Activated B cell treated with CpG ODN at 0.5 μM for 24 hours (primary cell): ENCODE measurements at regions not wholly inside any gene's neighbourhood (a gene's known extent, or its start where the extent isn't known, plus 50 kb on each side); places are given as distances from the start of the nearest gene placed in this dataset.

Source experiments
- ATAC-seq: fragments of 200-7000 bp; cut with Tn5 transposase; one replicate; pipeline ENCODE4 v1.10.0; 2021; ENCODE audit warnings: low read depth, mild to moderate bottlenecking, moderate library complexity
- CTCF ChIA-PET: fragments of 350-600 bp; sonication (Branson Sonifier 250); formaldehyde crosslinking; loops from one replicate; lab custom pipeline; 2021; ENCODE audit warnings: antibody characterized with exemption; lab: Charles Lee
- POLR2A ChIA-PET: fragments of 350-600 bp; sonication (Branson Sonifier 250); formaldehyde crosslinking; loops from one replicate; lab custom pipeline; 2021; ENCODE audit warnings: antibody characterized with exemption; lab: Charles Lee
- DNase-seq: peaks from one replicate; pipeline ENCODE4 v3.0.0; 2022
- H3K27ac Mint-ChIP-seq: one replicate; pipeline ENCODE4 v1.8.0; 2020; ENCODE audit warnings: mixed read lengths
- H3K27me3 Mint-ChIP-seq: one replicate; pipeline ENCODE4 v1.8.0; 2021; ENCODE audit warnings: mixed read lengths
- H3K36me3 Mint-ChIP-seq: one replicate; pipeline ENCODE4 v1.8.0; 2021; ENCODE audit warnings: low read depth, mixed read lengths
- H3K4me1 Mint-ChIP-seq: one replicate; pipeline ENCODE4 v1.8.0; 2021; ENCODE audit warnings: mixed read lengths
- H3K4me3 Mint-ChIP-seq: one replicate; pipeline ENCODE4 v1.8.0; 2020; ENCODE audit warnings: mild to moderate bottlenecking, mixed read lengths
- H3K9me3 Mint-ChIP-seq: one replicate; pipeline ENCODE4 v1.8.0; 2020; ENCODE audit warnings: mixed read lengths
- CTCF ChIP-seq: fragments of 200-600 bp; IDR thresholded peaks from one replicate; pipeline ENCODE4 v1.8.0; 2022; ENCODE audit warnings: antibody characterized with exemption, mild to moderate bottlenecking
- intact Hi-C: fragments of 100-400 bp; cut with micrococcal nuclease; formaldehyde crosslinking; loops from one replicate; pipeline ENCODE4 v1.15.1; 2024

GRCh38 chr14:34241185-34241711 is 220.8 kb downstream of the SPTSSA start:
- intact Hi-C loops = no loop called here
- ATAC-seq (no peak), DNase-seq (no peak)
- Mint-ChIP-seq H3K9me3 (no peaks in the 10 kb centered on the region), H3K27ac (no peak overlapping the region), H3K4me3 (no peak overlapping the region), H3K27me3 (peaks cover 7% of the 10 kb centered on the region), H3K36me3 (no peaks in the 10 kb centered on the region), H3K4me1 (no peaks in the 10 kb centered on the region)
- CTCF ChIA-PET = interaction anchor here (0.6 kb wide), 1 partner anchor 13 kb away, joined by 3 read pairs; no protein-coding TSS in a partner anchor
- no peak for TF ChIP-seq CTCF
- POLR2A ChIA-PET = no interaction called here

- ATAC-seq (no peak), DNase-seq (no peak)
- Mint-ChIP-seq H3K9me3 (no peaks in the 10 kb centered on the region), H3K4me3 (no peak overlapping the region), H3K27ac (no peak overlapping the region), H3K36me3 (no peaks in the 10 kb centered on the region), H3K27me3 (peaks cover 3% of the 10 kb centered on the region), H3K4me1 (no peaks in the 10 kb centered on the region)
- ChIA-PET CTCF (no interaction called here), POLR2A (no interaction called here)
- intact Hi-C loops = no loop called here
- TF ChIP-seq CTCF = no peak
These were observed 223.4 kb downstream of the SPTSSA start for GRCh38 chr14:34238610-34239009.

- H3K4me1 Mint-ChIP-seq = no peaks in the 10 kb centered on the region
- TF ChIP-seq CTCF = no peak
- POLR2A ChIA-PET = no interaction called here
- ATAC-seq (no peak), DNase-seq (no peak)
- H3K4me3 Mint-ChIP-seq = no peak overlapping the region
- intact Hi-C loops = no loop called here
- peaks cover 3% of the 10 kb centered on the region for H3K27me3 Mint-ChIP-seq
- no peaks in the 10 kb centered on the region for H3K9me3 Mint-ChIP-seq
- no peak overlapping the region for H3K27ac Mint-ChIP-seq
- CTCF ChIA-PET = no interaction called here
- H3K36me3 Mint-ChIP-seq = no peaks in the 10 kb centered on the region
These were observed 224.4 kb downstream of the SPTSSA start for GRCh38 chr14:34237677-34238076.

GRCh38 chr14:34237081-34237480 is 225.0 kb downstream of the SPTSSA start:
- Mint-ChIP-seq H3K4me1 (no peaks in the 10 kb centered on the region), H3K4me3 (no peak overlapping the region), H3K9me3 (no peaks in the 10 kb centered on the region), H3K27ac (no peak overlapping the region), H3K27me3 (peaks cover 3% of the 10 kb centered on the region), H3K36me3 (no peaks in the 10 kb centered on the region)
- CTCF ChIA-PET = no interaction called here
- no peak for TF ChIP-seq CTCF
- POLR2A ChIA-PET = no interaction called here
- DNase-seq (no peak), ATAC-seq (no peak)
- intact Hi-C loops = no loop called here

- intact Hi-C loops = no loop called here
- DNase-seq = no peak
- H3K4me3 Mint-ChIP-seq = no peak overlapping the region
- ChIA-PET POLR2A (no interaction called here), CTCF (no interaction called here)
- H3K36me3 Mint-ChIP-seq = no peaks in the 10 kb centered on the region
- no peaks in the 10 kb centered on the region for H3K9me3 Mint-ChIP-seq
- peaks cover 3% of the 10 kb centered on the region for H3K27me3 Mint-ChIP-seq
- no peak for TF ChIP-seq CTCF
- H3K27ac Mint-ChIP-seq = no peak overlapping the region
- no peak for ATAC-seq
- no peaks in the 10 kb centered on the region for H3K4me1 Mint-ChIP-seq
These were observed 226.3 kb downstream of the SPTSSA start for GRCh38 chr14:34235643-34236300.
